Transverse colon (tissue), 4 donors: ENCODE measurements at regions not wholly inside any gene's neighbourhood (a gene's known extent, or its start where the extent isn't known, plus 50 kb on each side); places are given as distances from the start of the nearest gene placed in this dataset.

Experiments used
- DNase-seq: peaks from one replicate; pipeline ENCODE4 v3.0.0-alpha.2; 2019
- H3K27ac ChIP-seq, 4 donors: fragments of 200-600 bp; sonication (generic); 2 replicates each; pipeline ENCODE4 v1.5.1; 2016 to 2018; ENCODE audit warnings: inconsistent platforms in 4 of 4
- H3K27me3 ChIP-seq: fragments of 200-600 bp; sonication (generic); 2 replicates; pipeline ENCODE4 v1.5.1; 2017; ENCODE audit warnings: inconsistent platforms
- H3K36me3 ChIP-seq, 4 donors: fragments of 200-600 bp; sonication (generic); 2 replicates each; pipeline ENCODE4 v1.5.1; 2017 to 2019; ENCODE audit warnings: inconsistent platforms in 4 of 4
- H3K4me1 ChIP-seq, 4 donors: fragments of 200-600 bp; sonication (generic); 2 replicates each; pipeline ENCODE4 v1.5.1; 2017 to 2020; ENCODE audit warnings: inconsistent platforms in 4 of 4
- H3K4me3 ChIP-seq, 4 donors: fragments of 200-600 bp; sonication (generic); 1 replicate in 1 of 4; 2 replicates in 3 of 4; pipeline versions ENCODE4 v1.5.1 to v1.6.1; 2017 to 2019; ENCODE audit warnings: inconsistent platforms in 4 of 4
- H3K9me3 ChIP-seq, 2 donors: fragments of 200-600 bp; sonication (generic); 2 replicates each; pipeline ENCODE4 v1.5.1; 2017 to 2019; ENCODE audit warnings: inconsistent platforms in 2 of 2
- EP300 ChIP-seq: sonication (generic); formaldehyde crosslinking; IDR thresholded peaks from one replicate; pipeline ENCODE4 v1.6.1; 2017; ENCODE audit warnings: antibody characterized with exemption, low read depth
- POLR2A ChIP-seq: fragments of 450-650 bp; IDR thresholded peaks from one replicate; pipeline ENCODE4 v1.6.1; 2016; ENCODE audit warnings: antibody characterized with exemption, mild to moderate bottlenecking, moderate library complexity
- POLR2AphosphoS5 ChIP-seq, 3 donors: sonication (generic); formaldehyde crosslinking; IDR thresholded peaks; one replicate each; pipeline ENCODE4 v1.6.1; 2016; ENCODE audit warnings: antibody characterized with exemption in 3 of 3
- WGBS, 2 donors: methylation state at CpG; one replicate each; pipeline ENCODE4 v1.1.5; 2018; ENCODE audit warnings: low coverage in 1 of 2; 5-methylcytosine and 5-hydroxymethylcytosine counted together
- in situ Hi-C, 4 donors: fragments of 200-750 bp; cut with MboI; loops; one replicate each; pipeline versions ENCODE4 v1.15.0 to v1.15.1; 2017; ENCODE audit warnings: low sequenced_read_pairs in 3 of 4, low pct_ligation_motif_present in 1 of 4, low pct_unique_long_range_greater_than_20kb in 1 of 4
- intact Hi-C: fragments of 100-400 bp; cut with DNase I; formaldehyde crosslinking; loops from one replicate; pipeline ENCODE4 v1.15.1; 2023; ENCODE audit warnings: low total_unique reads
- TF ChIP-seq, protein P1 (sequence below), 5 experiments: fragments of 200-600 bp in 3 of 5; fragments of 450-650 bp in 2 of 5; sonication (generic) in 3 of 5; IDR thresholded peaks; 1 replicate in 2 of 5; 2 replicates in 3 of 5; pipeline ENCODE4 v1.5.1; 2016 to 2017; ENCODE audit warnings: antibody characterized with exemption in 5 of 5, inconsistent platforms in 3 of 5, mild to moderate bottlenecking in 2 of 5, moderate library complexity in 1 of 5

DNA sequence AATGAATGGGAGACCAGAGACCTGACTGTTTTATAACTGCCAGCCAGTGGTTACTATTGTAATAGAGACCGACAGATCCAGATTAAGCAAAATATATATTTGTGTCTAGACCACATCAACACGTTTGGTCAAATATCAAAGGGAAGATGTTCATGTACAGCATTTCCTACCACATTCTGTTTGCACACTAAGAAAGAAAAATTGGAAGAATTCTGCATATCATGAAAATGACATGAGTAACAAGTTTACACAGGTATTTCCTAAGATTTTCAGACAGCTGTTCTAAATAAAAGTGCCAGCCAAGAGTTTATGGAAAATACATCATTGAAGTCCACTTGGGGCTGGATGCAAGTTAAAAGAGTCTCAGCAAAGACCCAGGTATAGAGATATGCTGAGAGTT lies 145.5 kb upstream of the ANO3 start:
- Histone ChIP-seq H3K27me3 (no peaks in the 10 kb centered on the region), H3K36me3 (no peaks in the 10 kb centered on the region), H3K9me3 (no peaks in the 10 kb centered on the region), H3K27ac (no peak overlapping the region), H3K4me1 (no peaks in the 10 kb centered on the region), H3K4me3 (no peak overlapping the region)
- in situ Hi-C loops (no loop called here), intact Hi-C loops (no loop called here)
- TF ChIP-seq EP300 (no peak), POLR2AphosphoS5 (IDR thresholded peaks at IDR 0.05) (no peak), POLR2A (no peak)
- TF ChIP-seq, protein P1, sequence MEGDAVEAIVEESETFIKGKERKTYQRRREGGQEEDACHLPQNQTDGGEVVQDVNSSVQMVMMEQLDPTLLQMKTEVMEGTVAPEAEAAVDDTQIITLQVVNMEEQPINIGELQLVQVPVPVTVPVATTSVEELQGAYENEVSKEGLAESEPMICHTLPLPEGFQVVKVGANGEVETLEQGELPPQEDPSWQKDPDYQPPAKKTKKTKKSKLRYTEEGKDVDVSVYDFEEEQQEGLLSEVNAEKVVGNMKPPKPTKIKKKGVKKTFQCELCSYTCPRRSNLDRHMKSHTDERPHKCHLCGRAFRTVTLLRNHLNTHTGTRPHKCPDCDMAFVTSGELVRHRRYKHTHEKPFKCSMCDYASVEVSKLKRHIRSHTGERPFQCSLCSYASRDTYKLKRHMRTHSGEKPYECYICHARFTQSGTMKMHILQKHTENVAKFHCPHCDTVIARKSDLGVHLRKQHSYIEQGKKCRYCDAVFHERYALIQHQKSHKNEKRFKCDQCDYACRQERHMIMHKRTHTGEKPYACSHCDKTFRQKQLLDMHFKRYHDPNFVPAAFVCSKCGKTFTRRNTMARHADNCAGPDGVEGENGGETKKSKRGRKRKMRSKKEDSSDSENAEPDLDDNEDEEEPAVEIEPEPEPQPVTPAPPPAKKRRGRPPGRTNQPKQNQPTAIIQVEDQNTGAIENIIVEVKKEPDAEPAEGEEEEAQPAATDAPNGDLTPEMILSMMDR (IDR thresholded peaks at IDR 0.05): no peak
- 71 to 72% methylated on average over 2 of the region's 2 CpGs for whole genome bisulfite sequencing, 2 donors
- no peak for DNase-seq

DNA sequence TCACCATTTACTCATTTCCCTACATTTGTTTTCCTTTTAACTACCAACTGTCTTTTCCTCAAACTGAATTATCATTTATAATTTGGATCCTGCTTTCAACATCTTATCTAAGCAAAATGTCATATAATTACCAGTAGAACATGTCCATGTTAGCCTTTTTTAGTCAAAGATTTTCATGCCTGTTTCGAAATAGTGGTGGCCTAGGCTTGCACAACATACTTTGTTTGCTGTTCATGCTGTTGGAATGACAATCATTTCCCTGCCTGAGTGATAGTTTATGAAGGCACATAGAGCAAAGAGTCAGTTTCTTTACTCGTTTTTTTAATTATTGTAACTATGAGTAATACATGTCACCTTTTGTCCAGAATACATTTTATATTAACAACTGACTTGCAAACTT lies 144.3 kb upstream of the ANO3 start:
- in situ Hi-C loops: no loop called here
- H3K27ac ChIP-seq: no peak overlapping the region
- WGBS, 2 donors: 26% methylated on average over 2 of the region's 2 CpGs

DNA sequence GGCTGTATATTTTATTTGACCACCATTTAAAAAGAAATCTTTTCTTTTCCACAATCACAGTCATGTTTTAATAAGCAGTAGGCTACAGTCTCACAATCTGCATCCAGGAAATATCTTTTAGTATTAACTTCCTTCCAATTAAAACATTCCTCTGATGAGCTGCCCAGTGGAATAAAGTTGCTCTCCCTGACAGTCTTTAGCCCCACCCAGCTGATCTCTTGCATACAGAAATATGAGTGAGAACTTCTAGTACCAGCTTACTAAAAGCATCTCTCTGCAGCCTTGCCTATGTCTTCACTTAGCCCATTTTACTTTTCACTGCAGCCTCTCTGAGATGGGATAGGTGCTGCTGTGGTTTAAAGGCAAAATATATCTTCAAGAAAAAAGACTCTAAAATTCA lies 143.4 kb upstream of the ANO3 start:
- Histone ChIP-seq H3K36me3 (no peaks in the 10 kb centered on the region), H3K4me1 (no peaks in the 10 kb centered on the region), H3K4me3 (no peak overlapping the region), H3K27me3 (no peaks in the 10 kb centered on the region), H3K27ac (no peak overlapping the region), H3K9me3 (no peaks in the 10 kb centered on the region)
- TF ChIP-seq POLR2AphosphoS5 (IDR thresholded peaks at IDR 0.05): no peak
- TF ChIP-seq, protein P1 (IDR thresholded peaks at IDR 0.05): no peak
- TF ChIP-seq POLR2A: no peak
- TF ChIP-seq EP300: no peak
- intact Hi-C loops: no loop called here
- in situ Hi-C loops: no loop called here
- DNase-seq: no peak

More for the DNA sequence above, 144.3 kb upstream of the ANO3 start:
- Histone ChIP-seq H3K4me1 (no peaks in the 10 kb centered on the region), H3K9me3 (no peaks in the 10 kb centered on the region), H3K36me3 (no peaks in the 10 kb centered on the region), H3K4me3 (no peak overlapping the region), H3K27me3 (no peaks in the 10 kb centered on the region)
- TF ChIP-seq, protein P1 (IDR thresholded peaks at IDR 0.05): no peak
- TF ChIP-seq POLR2AphosphoS5 (IDR thresholded peaks at IDR 0.05) (no peak), EP300 (no peak), POLR2A (no peak)
- intact Hi-C loops: no loop called here
- DNase-seq: no peak

DNA sequence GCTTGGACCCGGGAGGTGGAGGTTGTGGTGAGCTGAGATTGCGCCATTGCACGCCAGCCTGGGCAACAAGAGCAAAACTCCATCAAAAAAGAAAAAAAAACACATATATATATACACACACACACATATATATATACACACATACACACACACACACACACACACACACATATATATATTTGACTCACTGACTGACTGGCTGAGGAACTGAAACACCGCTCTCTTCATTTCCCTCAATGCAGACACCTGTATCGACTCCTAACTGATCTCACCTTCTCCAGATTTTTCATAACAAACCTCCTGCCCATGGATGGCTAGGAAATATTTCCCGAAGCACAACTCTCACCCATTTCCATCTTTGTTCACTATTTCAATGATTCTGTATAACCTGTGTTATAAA lies 140.7 kb upstream of the ANO3 start:
- Histone ChIP-seq H3K4me3 (no peak overlapping the region), H3K27me3 (no peaks in the 10 kb centered on the region), H3K4me1 (no peaks in the 10 kb centered on the region), H3K27ac (no peak overlapping the region), H3K9me3 (no peaks in the 10 kb centered on the region), H3K36me3 (no peaks in the 10 kb centered on the region)
- in situ Hi-C loops: no loop called here
- TF ChIP-seq POLR2AphosphoS5 (IDR thresholded peaks at IDR 0.05) (no peak), EP300 (no peak), POLR2A (no peak)
- TF ChIP-seq, protein P1 (IDR thresholded peaks at IDR 0.05): no peak
- WGBS, 2 donors: 75% methylated on average over 3 to 6 of the region's 6 CpGs
- intact Hi-C loops: no loop called here
- no peak for DNase-seq
